Erythroblast (primary cell): ENCODE measurements at regions not wholly inside any gene's neighbourhood (a gene's known extent, or its start where the extent isn't known, plus 50 kb on each side); places are given as distances from the start of the nearest gene placed in this dataset.

Source experiments
- DNase-seq, 2 experiments: peaks; one replicate each; lab custom pipeline; 2025; lab: John Stamatoyannopoulos, UW
- GATA1 ChIP-seq: IDR thresholded peaks from 2 replicates; pipeline ENCODE4 v1.6.1; 2011; ENCODE audit warnings: low read depth, mild to moderate bottlenecking, control low read depth, low read length, moderate library complexity
- POLR2A ChIP-seq: IDR thresholded peaks from 2 replicates; pipeline ENCODE4 v1.6.1; 2011; ENCODE audit warnings: mild to moderate bottlenecking, low read length

DNA sequence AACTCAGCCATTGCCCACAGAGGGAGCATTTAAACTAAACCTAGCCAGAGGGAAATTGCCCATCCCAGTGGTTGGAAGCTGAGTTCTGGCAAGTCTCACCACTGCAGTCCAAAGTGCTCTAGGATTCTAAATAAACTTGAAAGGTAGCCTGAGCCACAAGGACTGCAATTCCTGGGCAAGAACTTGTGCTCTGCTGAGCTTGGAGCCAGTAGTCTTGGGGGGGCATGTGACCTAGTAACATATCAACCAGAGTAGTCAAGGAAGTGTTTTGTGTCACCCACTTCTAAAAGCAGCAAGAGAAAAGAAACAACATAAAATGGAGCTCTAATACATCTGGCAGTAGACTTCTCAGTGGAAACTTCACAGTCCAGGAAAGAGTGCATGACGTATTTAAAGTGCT is 167.0 kb downstream of the PTH2R start:
- TF ChIP-seq GATA1 = no peak
- no peak for TF ChIP-seq POLR2A

DNA sequence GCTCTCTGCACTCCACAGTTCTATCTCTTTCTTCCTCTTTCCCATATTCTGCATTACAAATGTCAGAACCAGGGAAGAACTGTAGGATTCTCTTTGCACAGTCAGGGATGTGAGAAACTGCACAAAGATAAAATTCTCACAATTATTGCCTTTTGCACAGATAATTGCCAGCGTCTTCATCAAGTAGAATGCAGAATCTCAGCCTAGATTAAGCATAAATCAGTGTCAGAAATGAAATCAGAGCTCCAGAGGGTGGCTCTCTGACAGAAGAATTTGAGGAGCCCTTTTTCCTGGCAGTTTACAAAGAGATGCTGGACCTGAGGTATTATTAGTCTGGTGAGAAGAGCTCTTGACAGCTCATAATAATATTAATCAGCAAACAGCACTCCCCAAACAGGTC is 173.1 kb downstream of the PTH2R start:
- no peak for DNase-seq
- TF ChIP-seq GATA1 (no peak), POLR2A (no peak)

More for the DNA sequence above, 167.0 kb downstream of the PTH2R start:
- DNase-seq = peak; percentile 17 to 37

DNA sequence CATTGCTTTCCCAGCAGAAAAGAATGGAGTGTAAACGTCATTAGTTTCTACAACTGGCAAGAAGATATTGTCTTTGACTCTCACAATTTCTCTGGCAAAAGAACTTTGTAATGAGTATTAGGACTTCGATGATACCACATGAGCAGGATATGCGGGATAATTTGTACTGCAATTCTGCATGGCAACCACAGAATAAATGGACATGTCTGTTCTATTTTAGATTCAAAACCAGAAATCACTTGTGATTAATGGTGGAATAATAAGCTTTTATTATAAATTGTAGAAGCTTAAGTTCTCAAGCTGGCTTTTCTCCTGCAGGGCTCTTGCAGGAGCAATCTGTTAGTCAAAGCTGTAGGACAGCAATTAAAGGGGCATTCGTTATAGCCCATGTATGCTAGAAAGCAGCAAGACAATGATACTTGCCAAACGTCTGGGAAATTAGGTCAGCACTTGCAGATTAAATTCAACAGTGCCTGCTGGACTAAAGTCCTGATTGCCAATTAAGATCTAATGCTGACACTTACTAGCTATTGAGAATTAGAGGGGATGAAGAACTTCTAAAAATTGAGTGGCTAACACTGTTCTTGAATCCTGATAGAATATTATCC is 177.9 kb downstream of the PTH2R start:
- TF ChIP-seq GATA1 (no peak), POLR2A (no peak)
- no peak for DNase-seq

DNA sequence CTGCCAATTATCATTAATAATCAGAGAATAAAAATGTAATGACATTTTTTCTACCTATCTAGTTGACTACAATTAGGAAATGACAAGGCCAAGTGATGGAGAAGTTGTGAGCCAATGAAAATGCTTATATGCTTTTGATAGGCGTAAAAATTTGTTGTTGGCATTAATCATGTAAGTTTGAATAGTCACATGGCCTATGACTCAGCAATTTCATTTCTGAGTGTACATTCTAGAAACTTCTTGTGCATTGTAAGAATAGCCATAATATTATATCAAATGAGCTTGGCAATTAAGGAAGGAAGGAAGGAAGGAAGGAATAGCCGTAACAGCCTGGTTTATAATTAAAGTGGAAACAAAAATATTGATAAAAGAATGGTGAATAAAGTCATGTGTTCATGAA is 179.9 kb downstream of the PTH2R start:
- TF ChIP-seq GATA1 = no peak
- no peak for TF ChIP-seq POLR2A
- DNase-seq = peak; percentile 4 to 9

DNA sequence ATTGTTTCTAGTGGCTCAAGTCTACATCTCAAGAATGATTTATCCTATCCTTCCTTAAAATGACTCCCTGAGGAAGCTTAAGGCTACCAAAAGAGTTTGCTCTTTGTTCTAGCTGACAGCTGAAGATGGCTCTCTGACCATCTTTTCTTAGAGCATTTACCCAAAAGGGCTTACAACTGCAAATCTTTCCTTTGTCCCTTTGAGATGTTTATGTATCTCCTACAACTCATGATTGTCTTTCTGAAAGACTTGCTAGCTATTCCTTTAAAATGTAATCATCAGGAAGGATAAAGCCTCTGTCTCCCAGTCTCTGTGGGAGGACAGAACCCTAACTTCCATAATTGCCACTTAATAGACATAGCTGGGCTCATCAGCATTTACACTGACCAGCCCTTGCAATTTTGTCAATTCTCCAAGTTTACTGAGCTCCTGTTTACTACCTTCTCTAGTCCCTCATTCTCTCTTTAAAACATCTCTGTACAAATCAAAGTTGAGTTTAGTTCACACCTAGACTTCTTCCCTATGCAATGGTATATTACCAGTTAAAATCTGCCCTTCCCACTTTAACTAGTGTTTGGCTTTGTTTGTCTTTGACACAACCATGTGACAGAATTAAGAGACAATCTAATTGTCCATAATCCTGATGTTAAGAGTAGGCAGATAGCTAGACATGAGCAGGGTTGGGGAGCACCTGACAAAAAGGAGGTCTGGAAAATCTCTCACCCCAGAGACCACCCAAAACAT is 188.2 kb downstream of the PTH2R start:
- TF ChIP-seq GATA1 (no peak), POLR2A (no peak)
- no peak for DNase-seq

DNA sequence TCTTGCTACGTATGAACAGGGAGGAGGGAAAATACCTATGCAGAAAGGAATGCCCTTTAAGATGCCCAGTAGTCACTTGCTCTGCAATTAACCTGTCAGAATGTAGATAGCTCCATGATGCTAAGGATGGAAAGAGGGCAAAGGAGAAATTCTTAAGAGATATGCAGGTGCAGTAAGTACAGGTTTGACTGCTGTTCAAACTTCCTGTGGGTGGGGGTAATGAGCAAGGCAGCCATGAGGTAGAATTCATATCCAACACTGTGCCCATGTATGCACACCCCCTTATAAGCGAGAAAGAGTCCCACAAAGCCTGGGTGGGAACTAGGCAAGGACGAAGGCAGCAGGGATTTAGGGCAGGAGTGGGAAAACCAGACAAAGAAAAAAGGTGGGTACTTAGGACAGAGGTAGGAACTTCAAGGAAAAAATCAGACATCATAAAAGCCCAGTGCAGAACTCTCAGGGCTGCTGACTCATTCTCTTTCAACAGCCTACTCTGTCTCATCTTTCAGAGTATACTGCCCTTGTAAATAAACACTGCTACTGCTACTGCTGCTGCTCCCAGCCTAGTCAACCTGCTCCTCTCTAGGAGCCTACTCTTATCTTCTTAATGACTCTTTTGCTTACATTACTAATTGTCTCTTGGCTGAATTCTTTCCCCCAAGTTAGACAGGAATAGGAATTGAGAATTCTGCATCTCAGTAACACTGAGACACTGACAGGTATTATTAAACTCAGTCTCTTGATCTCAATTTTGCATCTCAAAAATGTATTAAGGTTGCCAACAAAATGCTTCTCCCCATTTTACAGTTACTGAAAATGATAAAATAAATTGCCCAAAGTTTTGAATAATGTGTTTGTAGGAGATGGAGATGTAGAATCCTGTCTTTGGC is 189.0 kb downstream of the PTH2R start:
- peak; percentile 24 to 28 for DNase-seq
- TF ChIP-seq GATA1 (no peak), POLR2A (no peak)

DNA sequence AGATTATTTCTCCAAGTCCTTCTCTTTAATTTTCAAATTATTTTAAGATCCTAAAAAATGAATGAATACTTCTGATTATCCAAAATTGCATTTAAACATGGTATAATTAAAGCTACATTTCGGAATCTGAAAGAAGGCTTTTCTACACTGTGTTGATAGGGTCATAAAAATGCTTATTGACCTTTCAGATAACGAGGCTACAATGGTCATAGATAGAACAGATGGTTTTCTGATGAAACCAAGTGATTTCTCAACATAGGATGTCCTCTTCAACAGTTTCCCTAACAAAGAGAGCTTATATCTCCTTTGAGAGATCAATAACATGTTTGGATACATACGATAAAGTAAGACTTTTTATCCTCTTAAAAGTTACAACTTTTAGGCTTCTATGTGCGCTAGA is 201.1 kb downstream of the PTH2R start:
- no peak for TF ChIP-seq GATA1
- no peak for TF ChIP-seq POLR2A
- DNase-seq = no peak

DNA sequence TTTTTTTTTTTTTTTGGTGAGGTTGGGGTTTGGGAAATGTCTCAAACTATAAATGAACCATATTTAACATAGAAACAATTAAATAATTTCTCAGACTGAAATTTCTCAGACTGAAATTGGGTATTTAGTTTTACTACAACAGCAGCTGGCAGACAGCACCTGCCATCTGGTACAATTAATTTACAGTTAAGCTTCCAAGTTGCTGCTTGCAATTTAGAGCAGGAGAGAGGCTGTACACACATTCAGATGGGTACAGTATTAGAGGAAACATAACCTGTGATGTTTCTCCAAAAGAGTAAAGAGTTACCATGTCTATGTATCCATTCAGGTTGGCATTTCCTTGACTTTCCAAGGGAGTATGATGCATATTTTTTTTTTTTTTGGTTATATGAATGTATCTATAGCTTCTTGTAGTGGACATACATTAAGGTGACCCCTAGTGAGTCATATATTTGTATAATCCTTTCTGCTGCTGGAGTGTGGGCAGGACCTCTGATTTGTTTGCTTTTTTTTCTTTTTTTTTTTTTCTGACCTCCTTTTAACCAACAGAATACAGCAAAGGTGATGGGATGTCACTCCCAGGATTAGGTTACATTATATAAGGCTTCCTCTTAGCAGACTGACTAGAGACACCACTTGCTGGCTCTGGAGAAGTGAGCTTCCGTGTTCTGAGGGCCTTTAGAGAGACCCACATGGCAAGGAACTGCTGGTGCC is 201.7 kb downstream of the PTH2R start:
- no peak for DNase-seq
- TF ChIP-seq POLR2A (no peak), GATA1 (no peak)

DNA sequence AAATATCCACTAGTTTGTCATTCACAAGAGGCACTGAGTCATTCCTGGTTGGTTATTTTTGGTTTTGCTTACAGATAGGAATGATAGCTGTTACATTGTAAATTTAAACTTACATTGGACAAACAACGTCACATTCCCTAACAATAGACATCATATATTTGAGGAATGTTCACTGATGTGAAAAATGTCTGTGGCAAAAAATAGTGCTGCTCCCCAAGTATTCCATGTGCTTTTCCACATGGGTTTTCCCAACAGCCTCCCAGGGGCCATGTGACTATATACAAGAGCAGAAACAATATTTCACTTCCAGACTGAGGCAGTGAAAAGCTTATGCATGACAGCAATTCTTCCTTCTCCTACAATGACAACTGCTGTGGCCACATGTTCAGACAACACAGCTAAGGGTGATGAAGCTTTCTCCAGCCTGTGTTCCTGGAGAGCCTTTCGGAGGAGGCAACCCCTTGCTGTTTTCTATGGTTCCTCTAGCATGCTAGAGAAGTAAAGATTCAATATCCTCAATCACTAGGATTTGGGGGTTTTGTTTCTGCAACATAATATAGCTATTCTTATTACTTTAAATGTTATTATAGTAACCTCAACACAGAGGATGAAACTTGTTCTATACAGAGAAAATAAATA is 202.7 kb downstream of the PTH2R start:
- TF ChIP-seq POLR2A (no peak), GATA1 (no peak)
- no peak for DNase-seq

DNA sequence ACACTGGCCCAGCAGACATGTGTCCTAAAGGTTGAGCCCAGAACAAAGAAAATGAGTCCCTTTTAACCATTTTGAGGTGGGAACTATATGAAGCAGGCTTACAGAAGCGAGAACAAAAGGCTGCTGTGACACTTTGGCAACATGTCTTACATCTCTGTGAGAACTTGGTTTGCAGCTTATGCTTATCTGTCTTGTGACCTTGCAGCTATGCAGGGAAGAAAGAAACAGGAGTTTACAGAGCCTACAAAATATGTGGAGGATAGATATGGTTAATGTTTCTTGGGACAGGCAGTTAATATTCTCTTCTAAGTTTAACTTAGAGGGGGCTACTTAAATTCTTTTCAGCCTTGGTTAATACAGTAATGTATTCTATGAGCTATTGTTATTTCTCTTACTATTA is 209.1 kb downstream of the PTH2R start:
- peak; percentile 54 to 85 for DNase-seq

DNA sequence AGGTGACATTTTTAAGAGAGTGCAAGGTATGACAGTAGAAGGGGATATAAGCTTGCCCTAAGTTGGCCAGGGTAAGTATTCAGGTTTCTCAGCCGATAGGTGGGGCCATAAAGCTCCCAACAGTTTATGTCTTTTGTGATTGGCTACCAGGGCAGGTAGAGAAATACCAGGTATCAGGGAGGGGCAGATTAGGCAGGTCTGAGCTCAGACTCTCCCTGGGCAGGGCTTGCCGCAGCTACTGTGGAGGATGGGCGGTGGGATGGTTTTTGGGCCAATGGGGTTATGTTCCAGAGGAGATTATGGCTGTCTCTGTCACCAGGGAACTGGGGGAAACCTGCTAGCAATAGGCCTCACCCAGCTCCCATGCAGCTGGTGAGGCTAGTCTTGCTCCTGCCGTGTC is 211.6 kb downstream of the PTH2R start:
- no peak for DNase-seq

DNA sequence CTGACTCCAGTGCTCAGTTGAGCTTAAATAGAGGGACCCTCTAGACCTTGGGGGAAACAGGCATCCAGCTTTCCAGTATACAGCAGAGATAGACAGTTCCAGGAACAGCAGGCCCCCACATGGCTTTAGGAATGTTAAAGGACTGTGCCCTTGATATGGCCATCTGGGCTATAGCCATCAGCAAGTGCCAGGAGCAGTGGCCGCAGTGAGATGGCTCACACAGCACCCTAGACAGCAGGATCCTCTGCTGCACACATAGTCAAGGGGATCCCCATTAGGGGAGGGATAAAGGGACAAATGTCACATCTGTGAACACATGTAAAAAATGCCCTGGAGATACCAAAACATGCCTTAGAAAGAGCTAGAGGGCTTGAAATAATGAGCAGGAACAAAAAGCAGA is 213.4 kb downstream of the PTH2R start:
- TF ChIP-seq GATA1 = no peak
- no peak for TF ChIP-seq POLR2A
- peak in 1 of 2 experiments; percentile 22 for DNase-seq

More for the DNA sequence above, 211.6 kb downstream of the PTH2R start:
- TF ChIP-seq POLR2A (no peak), GATA1 (no peak)

DNA sequence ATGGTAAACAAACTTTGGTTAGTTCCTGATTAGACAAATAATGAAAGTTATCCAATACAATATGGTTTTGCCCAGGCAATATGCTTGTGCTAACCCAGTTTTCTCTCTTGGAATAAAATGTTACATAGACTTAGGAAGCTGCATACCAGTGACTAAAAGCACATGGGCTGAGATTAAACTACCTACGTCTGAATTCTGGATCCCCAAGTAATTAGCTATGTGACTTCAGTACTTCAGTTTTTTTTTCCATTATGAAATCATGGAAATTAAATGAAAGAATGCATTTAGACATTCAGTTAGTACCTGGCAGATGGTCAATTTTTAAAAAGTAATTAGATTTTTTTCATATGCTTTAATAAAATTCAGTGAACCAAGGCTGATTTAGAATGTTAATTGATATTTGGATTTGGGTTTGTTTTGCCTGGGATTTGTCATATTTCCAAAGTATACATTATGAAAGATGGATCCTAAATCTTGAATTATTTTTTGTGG is 213.9 kb downstream of the PTH2R start:
- no peak for DNase-seq
- TF ChIP-seq POLR2A (no peak), GATA1 (no peak)
